ENCODE measurements at regions not wholly inside any gene's neighbourhood (a gene's known extent, or its start where the extent isn't known, plus 50 kb on each side); places are given as distances from the start of the nearest gene placed in this dataset.
"Not testable (repeated sequence)": the region's sequence is repeated elsewhere in the genome, so short reads cannot be mapped to it uniquely, and the experiment has no call there.

DNA sequence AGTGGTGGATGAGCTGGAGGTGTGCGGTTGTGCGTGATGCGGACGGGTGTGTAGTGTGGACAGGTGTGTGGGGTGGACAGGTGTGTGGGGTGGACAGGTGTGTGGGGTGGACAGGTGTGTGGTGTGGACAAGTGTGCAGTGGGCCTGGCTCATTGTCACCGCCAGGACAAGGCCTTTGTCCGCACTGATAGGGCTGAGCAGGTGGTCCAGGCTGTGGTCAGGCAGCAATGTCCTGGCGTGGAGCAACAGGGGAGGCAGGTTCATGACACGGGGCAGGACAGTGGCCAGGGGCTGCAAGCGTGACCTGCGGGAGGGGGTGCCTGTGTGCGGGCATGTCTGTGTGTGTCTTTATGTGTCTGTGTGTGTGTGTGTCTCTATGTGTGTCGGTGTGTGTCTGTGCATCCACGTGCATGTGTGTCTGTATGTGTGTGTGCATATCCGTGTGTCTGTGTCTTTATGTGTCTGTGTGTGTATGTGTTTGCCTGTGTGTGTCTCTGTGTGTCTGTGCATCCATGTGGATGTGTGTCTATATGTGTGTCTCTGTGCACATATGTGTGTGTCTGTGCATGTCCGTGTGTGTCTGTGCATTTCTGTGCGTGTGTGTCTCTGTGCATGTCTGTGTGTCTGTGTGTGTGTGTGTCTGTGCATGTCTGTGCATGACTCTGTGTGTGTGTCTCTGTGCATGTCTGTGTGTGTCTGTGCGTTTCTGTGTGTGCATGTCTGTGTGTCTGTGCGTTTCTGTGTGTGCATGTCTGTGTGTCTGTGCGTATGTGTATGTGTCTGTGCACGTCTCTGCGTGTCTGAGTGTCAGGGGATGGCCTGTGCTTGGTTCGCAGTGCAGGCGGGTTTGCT, 161.0 kb downstream of the TMEM121 start:
- DNase-seq (ENCODE audit: low read depth); H3K27ac Mint-ChIP-seq (ENCODE audit: unreplicated experiment); H3K27ac ChIP-seq (ENCODE audit: low read depth, low read length); H3K27me3 Mint-ChIP-seq (ENCODE audit: low read depth, unreplicated experiment); H3K27me3 ChIP-seq (ENCODE audit: insufficient read depth, low read length); H3K4me3 ChIP-seq (ENCODE audit: insufficient read depth, low read depth, low read length); H3K9ac ChIP-seq (ENCODE audit: low read length); H2AFZ ChIP-seq (ENCODE audit: low read depth, low read length); H4K20me1 ChIP-seq (ENCODE audit: insufficient read depth, low read length); H3K4me2 ChIP-seq (ENCODE audit: low read length); FAIRE-seq; H3K4me3 Mint-ChIP-seq (ENCODE audit: unreplicated experiment); H3K36me3 Mint-ChIP-seq (ENCODE audit: low read depth, unreplicated experiment); H3K4me1 Mint-ChIP-seq (ENCODE audit: low read depth, unreplicated experiment); H3K4me1 ChIP-seq (ENCODE audit: insufficient read depth, low read length); H3K79me2 ChIP-seq (ENCODE audit: insufficient read depth, low read length); H3K36me3 ChIP-seq (ENCODE audit: insufficient read depth, low read length): not testable (repeated sequence)
- H3K9me3 ChIP-seq (ENCODE audit: insufficient read depth, low read depth, low read length) = peaks cover 23% of the 10 kb centered on the region
- H3K9me3 Mint-ChIP-seq (ENCODE audit: unreplicated experiment) = peaks cover 13% of the 10 kb centered on the region

DNA sequence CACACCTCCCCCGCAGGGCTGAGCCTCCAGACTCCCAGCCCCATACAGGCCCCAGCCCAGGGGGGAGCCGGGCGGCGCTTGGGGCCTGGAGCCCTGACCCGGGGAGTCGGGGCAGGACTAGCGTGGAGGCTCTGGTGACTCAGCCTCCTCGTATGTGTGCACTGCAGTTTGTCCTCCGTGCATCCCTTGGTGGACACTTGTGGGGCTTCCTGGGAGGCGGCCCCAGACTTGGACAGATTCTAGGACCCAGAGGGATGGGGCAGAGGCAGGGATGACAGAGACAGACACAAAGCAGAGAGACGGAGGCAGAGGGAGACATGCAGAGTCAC, 161.6 kb downstream of the TMEM121 start:
- not testable (repeated sequence) for H3K4me1 ChIP-seq (ENCODE audit: insufficient read depth, low read length); H3K36me3 ChIP-seq (ENCODE audit: insufficient read depth, low read length); H3K4me3 ChIP-seq (ENCODE audit: insufficient read depth, low read depth, low read length); H3K27ac ChIP-seq (ENCODE audit: low read depth, low read length); H3K79me2 ChIP-seq (ENCODE audit: insufficient read depth, low read length); FAIRE-seq; H3K27ac Mint-ChIP-seq (ENCODE audit: unreplicated experiment); H3K4me2 ChIP-seq (ENCODE audit: low read length); H2AFZ ChIP-seq (ENCODE audit: low read depth, low read length); DNase-seq (ENCODE audit: low read depth); H3K9ac ChIP-seq (ENCODE audit: low read length); H3K4me1 Mint-ChIP-seq (ENCODE audit: low read depth, unreplicated experiment); H3K27me3 ChIP-seq (ENCODE audit: insufficient read depth, low read length); H3K27me3 Mint-ChIP-seq (ENCODE audit: low read depth, unreplicated experiment); H3K4me3 Mint-ChIP-seq (ENCODE audit: unreplicated experiment); H4K20me1 ChIP-seq (ENCODE audit: insufficient read depth, low read length); H3K36me3 Mint-ChIP-seq (ENCODE audit: low read depth, unreplicated experiment)
- peaks cover 13% of the 10 kb centered on the region for H3K9me3 Mint-ChIP-seq (ENCODE audit: unreplicated experiment)
- H3K9me3 ChIP-seq (ENCODE audit: insufficient read depth, low read depth, low read length) = peaks cover 20% of the 10 kb centered on the region

DNA sequence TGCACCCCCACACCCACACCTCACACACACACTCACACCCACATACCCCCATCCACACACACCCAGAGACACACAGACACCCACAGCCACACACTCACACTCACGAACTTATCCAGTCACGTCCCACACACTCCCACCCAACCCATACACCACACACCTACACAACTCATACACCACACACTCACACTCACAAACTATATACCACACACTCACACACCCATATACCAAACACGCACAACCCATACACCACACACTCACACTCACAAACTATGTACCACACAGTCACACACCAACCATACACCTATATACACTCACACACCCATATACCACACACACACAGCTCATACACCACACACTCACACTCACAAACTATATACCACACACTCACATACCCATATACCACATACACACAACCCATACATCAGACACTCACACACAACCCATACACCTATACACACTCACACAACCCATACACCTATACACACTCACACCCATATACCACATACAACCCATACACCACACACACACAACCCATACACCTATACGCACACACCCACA, 162.4 kb downstream of the TMEM121 start:
- not testable (repeated sequence) for H3K9ac ChIP-seq (ENCODE audit: low read length); H2AFZ ChIP-seq (ENCODE audit: low read depth, low read length); H4K20me1 ChIP-seq (ENCODE audit: insufficient read depth, low read length); H3K4me1 ChIP-seq (ENCODE audit: insufficient read depth, low read length); H3K27me3 Mint-ChIP-seq (ENCODE audit: low read depth, unreplicated experiment); H3K4me2 ChIP-seq (ENCODE audit: low read length); H3K4me1 Mint-ChIP-seq (ENCODE audit: low read depth, unreplicated experiment); H3K27ac ChIP-seq (ENCODE audit: low read depth, low read length); FAIRE-seq; H3K27ac Mint-ChIP-seq (ENCODE audit: unreplicated experiment); H3K4me3 ChIP-seq (ENCODE audit: insufficient read depth, low read depth, low read length); H3K4me3 Mint-ChIP-seq (ENCODE audit: unreplicated experiment); H3K27me3 ChIP-seq (ENCODE audit: insufficient read depth, low read length); H3K79me2 ChIP-seq (ENCODE audit: insufficient read depth, low read length); DNase-seq (ENCODE audit: low read depth); H3K36me3 ChIP-seq (ENCODE audit: insufficient read depth, low read length); H3K36me3 Mint-ChIP-seq (ENCODE audit: low read depth, unreplicated experiment)
- H3K9me3 ChIP-seq (ENCODE audit: insufficient read depth, low read depth, low read length) = peaks cover 18% of the 10 kb centered on the region
- peaks cover 15% of the 10 kb centered on the region for H3K9me3 Mint-ChIP-seq (ENCODE audit: unreplicated experiment)

DNA sequence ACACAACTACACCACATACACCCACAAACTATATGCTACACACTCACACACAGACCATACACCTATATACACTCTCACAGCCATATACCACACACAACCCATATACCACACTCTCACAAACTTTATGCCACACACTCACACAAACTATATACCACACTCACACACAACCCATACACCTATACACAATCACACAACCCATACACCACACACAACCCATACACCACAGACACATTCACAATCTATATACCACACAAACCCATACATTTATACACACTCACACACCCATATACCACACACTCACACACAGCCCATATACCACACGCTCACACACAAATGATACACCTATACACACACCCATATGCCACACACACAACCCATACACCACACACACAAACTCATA, 163.3 kb downstream of the TMEM121 start:
- Mint-ChIP-seq H3K27me3 (ENCODE audit: low read depth, unreplicated experiment) (no peaks in the 10 kb centered on the region), H3K4me3 (ENCODE audit: unreplicated experiment) (no peak overlapping the region), H3K9me3 (ENCODE audit: unreplicated experiment) (peaks cover 23% of the 10 kb centered on the region), H3K4me1 (ENCODE audit: low read depth, unreplicated experiment) (no peaks in the 10 kb centered on the region), H3K36me3 (ENCODE audit: low read depth, unreplicated experiment) (peaks cover 2% of the 10 kb centered on the region), H3K27ac (ENCODE audit: unreplicated experiment) (no peak overlapping the region)
- Histone ChIP-seq H3K27me3 (ENCODE audit: insufficient read depth, low read length) (no peaks in the 10 kb centered on the region), H3K9ac (ENCODE audit: low read length) (no peak overlapping the region), H3K36me3 (ENCODE audit: insufficient read depth, low read length) (no peaks in the 10 kb centered on the region), H3K4me1 (ENCODE audit: insufficient read depth, low read length) (no peaks in the 10 kb centered on the region), H3K27ac (ENCODE audit: low read depth, low read length) (no peak overlapping the region), H3K79me2 (ENCODE audit: insufficient read depth, low read length) (no peaks in the 10 kb centered on the region), H3K4me3 (ENCODE audit: insufficient read depth, low read depth, low read length) (no peak overlapping the region), H2AFZ (ENCODE audit: low read depth, low read length) (no peak overlapping the region), H4K20me1 (ENCODE audit: insufficient read depth, low read length) (no peaks in the 10 kb centered on the region), H3K9me3 (ENCODE audit: insufficient read depth, low read depth, low read length) (peaks cover 16% of the 10 kb centered on the region), H3K4me2 (ENCODE audit: low read length) (no peak overlapping the region)
- TF ChIP-seq EZH2 (IDR thresholded peaks at IDR 0.05; ENCODE audit: insufficient read depth, low read length) (no peak), CTCF (IDR thresholded peaks at IDR 0.05; ENCODE audit: insufficient read depth, low read depth, low read length) (no peak)
- FAIRE-seq (no peak), DNase-seq (ENCODE audit: low read depth) (no peak)
